ENCODE measurements at regions not wholly inside any gene's neighbourhood (a gene's known extent, or its start where the extent isn't known, plus 50 kb on each side); places are given as distances from the start of the nearest gene placed in this dataset.

DNA sequence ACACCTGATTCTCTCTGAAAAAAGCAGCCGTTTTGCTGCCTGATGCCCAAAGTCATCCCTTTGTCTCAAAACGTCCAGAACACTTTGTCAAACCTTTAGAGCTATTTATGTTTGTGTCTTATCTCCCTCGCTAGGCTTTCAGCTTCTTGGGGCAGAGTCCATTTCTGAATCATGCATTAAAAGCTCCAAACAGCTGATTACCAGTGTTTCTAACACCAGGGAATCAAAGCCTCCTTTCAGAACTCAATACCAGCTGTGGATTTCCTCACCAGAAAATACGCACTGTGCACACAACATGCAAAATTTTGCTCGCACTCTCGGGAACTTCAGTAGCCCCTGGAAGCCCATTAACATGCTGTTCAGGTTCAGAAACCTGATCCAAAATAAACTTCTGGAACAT lies 333.3 kb downstream of the HACE1 start:
- H3K9me3 ChIP-seq, result no peaks in the 10 kb centered on the region
- TF ChIP-seq POLR2A (IDR thresholded peaks at IDR 0.05) (no peak), CTCF (IDR thresholded peaks at IDR 0.05) (no peak)
- intact Hi-C loops (cut with DNase I; ENCODE audit: low total_unique reads), result no loop called here

GRCh38 chr6:104525677-104526322 lies 333.9 kb downstream of the HACE1 start:
- intact Hi-C loops (cut with DNase I; ENCODE audit: low total_unique reads), result no loop called here
- Histone ChIP-seq H3K9me3 (no peaks in the 10 kb centered on the region), H3K36me3 (ENCODE audit: low read depth, missing control alignments) (no peaks in the 10 kb centered on the region), H3K27ac (peak overlapping the region in 1 of 2 donors; percentile 7), H3K27me3 (no peaks in the 10 kb centered on the region), H3K4me3 (peak overlapping the region; percentile 0 to 34), H3K4me1 (peaks cover 8% of the 10 kb centered on the region)
- TF ChIP-seq CTCF (IDR thresholded peaks at IDR 0.05) (peak; percentile 70 to 92 (median 87)), POLR2A (IDR thresholded peaks at IDR 0.05) (no peak)
- 8 to 9% methylated on average over 15 of the region's 15 CpGs for WGBS, 2 donors
- DNase-seq, result peak; percentile 89

More for the DNA sequence above, 333.3 kb downstream of the HACE1 start:
- DNase-seq, result no peak
- Histone ChIP-seq H3K27ac (peak overlapping the region in 1 of 2 donors; percentile 7), H3K36me3 (ENCODE audit: low read depth, missing control alignments) (no peaks in the 10 kb centered on the region), H3K27me3 (no peaks in the 10 kb centered on the region), H3K4me1 (peaks cover 8% of the 10 kb centered on the region), H3K4me3 (no peak overlapping the region)
- 21 to 33% methylated on average over 6 of the region's 6 CpGs for WGBS, 2 donors

GRCh38 chr6:104522533-104522932 lies 337.2 kb downstream of the HACE1 start:
- no peak overlapping the region for H3K4me3 ChIP-seq
- H3K36me3 ChIP-seq (ENCODE audit: low read depth, missing control alignments), result no peaks in the 10 kb centered on the region
- WGBS, 2 donors, result 81 to 91% methylated on average over 6 of the region's 6 CpGs
- no peak overlapping the region for H3K27ac ChIP-seq
- no peaks in the 10 kb centered on the region for H3K9me3 ChIP-seq
- H3K4me1 ChIP-seq, result peaks cover 8% of the 10 kb centered on the region
- TF ChIP-seq POLR2A (IDR thresholded peaks at IDR 0.05), result no peak
- no peak for TF ChIP-seq CTCF (IDR thresholded peaks at IDR 0.05)
- H3K27me3 ChIP-seq, result no peaks in the 10 kb centered on the region
- no peak for DNase-seq
- intact Hi-C loops (cut with DNase I; ENCODE audit: low total_unique reads), result no loop called here

- no peaks in the 10 kb centered on the region for H3K36me3 ChIP-seq (ENCODE audit: low read depth, missing control alignments)
- 81 to 84% methylated on average over 3 of the region's 3 CpGs for WGBS, 2 donors
- no peaks in the 10 kb centered on the region for H3K9me3 ChIP-seq
- intact Hi-C loops (cut with DNase I; ENCODE audit: low total_unique reads), result no loop called here
- no peaks in the 10 kb centered on the region for H3K27me3 ChIP-seq
- TF ChIP-seq POLR2A (IDR thresholded peaks at IDR 0.05), result no peak
- TF ChIP-seq CTCF (IDR thresholded peaks at IDR 0.05), result no peak
- H3K27ac ChIP-seq, result no peak overlapping the region
- DNase-seq, result no peak
- H3K4me1 ChIP-seq, result peaks cover 3% of the 10 kb centered on the region
- H3K4me3 ChIP-seq, result no peak overlapping the region
These were observed 338.5 kb downstream of the HACE1 start for GRCh38 chr6:104521176-104521575.

DNA sequence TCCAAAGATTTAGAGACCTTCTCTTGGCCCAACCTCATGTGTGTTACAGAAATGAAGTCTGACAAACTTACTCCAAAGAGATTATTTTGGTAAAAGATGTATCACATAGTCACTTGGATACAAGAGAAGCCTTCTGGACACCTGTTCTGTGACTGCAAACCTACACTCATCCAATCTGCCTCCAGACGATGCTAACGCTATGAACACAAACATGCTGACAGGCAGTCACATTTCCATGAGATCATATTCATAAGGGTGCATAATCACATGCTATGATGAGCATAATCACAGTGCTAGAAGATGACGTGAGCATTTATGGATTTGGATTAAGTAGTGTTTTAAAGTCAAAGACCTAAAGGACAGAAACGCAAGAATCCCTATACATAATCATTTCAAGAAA lies 340.2 kb downstream of the HACE1 start:
- WGBS, 2 donors, result 89 to 94% methylated on average over 4 of the region's 4 CpGs
- Histone ChIP-seq H3K27me3 (no peaks in the 10 kb centered on the region), H3K4me3 (no peak overlapping the region), H3K9me3 (no peaks in the 10 kb centered on the region), H3K4me1 (no peaks in the 10 kb centered on the region), H3K27ac (no peak overlapping the region), H3K36me3 (ENCODE audit: low read depth, missing control alignments) (no peaks in the 10 kb centered on the region)
- no peak for DNase-seq
- intact Hi-C loops (cut with DNase I; ENCODE audit: low total_unique reads), result no loop called here
- no peak for TF ChIP-seq CTCF (IDR thresholded peaks at IDR 0.05)
- no peak for TF ChIP-seq POLR2A (IDR thresholded peaks at IDR 0.05)

Data from testis (tissue), 2 donors.